Caki2 (cell line): ENCODE measurements at regions not wholly inside any gene's neighbourhood (a gene's known extent, or its start where the extent isn't known, plus 50 kb on each side); places are given as distances from the start of the nearest gene placed in this dataset.
"Not testable (repeated sequence)": the region's sequence is repeated elsewhere in the genome, so short reads cannot be mapped to it uniquely, and the experiment has no call there.

Source experiments
- DNase-seq: peaks from one replicate; pipeline ENCODE4 v3.0.0-alpha.2; 2015; ENCODE audit warnings: low read depth
- in situ Hi-C: cut with HindIII; loops from 2 replicates; pipeline ENCODE4 v1.10.0; 2016; ENCODE audit warnings: low sequenced_read_pairs, low pct_unique_long_range_greater_than_20kb, mixed read lengths

DNA sequence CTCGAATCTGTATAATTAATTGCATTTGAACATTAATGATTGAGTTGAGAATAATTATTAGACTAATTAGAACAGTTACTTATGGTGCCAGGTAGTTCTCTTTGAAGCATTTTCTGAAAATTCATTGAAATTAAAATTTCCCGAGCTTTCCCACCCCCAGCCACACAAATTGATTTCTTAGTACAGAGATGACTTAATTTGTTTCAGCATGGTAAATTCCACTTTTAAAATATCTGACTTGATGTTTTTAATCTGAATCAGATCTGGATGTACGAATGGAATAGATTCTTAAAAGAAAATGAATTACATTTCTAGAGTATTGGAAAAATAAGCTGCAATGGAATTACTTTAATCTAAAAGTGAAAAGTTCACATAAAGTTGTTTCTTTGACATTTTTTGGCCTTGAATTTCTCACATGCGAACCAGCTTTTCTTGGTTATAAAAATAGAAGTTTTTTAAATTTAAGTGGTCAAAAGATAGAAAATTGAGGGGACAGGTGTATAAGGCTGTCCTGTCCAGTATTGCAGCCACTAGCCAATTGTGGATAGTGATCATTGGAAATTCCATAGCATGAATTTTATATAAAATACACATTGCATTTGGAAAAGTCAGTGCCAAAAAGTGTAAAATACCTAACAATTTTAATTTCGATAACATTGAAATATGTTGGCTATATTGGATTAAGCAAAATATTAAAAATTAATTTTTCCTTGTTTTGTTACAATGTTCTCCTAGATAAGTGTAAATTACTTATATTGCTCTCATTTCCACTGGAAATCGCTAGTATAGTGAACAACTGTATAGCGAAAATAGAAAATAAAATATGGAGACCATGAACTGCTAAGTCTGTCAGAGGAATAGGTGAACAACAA lies 102.9 kb downstream of the OR2B2 start:
- in situ Hi-C loops: no loop called here
- DNase-seq: no peak

DNA sequence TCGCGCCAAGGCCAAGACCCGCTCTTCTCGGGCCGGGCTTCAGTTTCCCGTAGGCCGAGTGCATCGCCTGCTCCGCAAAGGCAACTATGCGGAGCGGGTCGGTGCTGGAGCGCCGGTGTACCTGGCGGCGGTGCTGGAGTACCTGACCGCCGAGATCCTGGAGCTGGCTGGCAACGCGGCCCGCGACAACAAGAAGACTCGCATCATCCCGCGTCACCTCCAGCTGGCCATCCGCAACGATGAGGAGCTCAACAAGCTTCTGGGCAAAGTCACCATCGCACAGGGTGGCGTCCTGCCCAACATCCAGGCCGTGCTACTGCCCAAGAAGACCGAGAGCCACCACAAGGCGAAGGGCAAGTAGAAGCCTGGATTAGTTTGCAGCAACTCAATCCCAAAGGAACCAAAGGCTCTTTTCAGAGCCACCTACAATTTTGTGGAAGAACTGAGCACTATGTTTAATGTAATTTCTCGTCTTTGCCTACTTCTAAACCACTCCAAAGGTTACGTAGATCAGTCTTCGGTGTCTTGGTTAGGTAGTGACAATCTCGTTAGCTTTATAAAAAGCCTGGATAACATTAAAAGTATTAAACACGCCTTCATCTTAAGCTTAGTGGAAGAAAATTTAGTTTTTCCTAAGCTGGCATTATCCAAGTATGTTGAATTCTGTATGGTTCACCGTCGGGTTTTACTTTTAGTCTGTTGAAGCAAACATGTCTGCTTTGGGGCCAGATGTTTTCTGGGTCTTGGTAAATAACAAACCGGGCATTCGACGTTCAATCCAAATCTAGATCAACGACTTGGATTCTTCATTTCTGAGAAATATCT lies 103.7 kb downstream of the OR2B2 start:
- in situ Hi-C loops: not testable (repeated sequence)
- peak; percentile 67 for DNase-seq

DNA sequence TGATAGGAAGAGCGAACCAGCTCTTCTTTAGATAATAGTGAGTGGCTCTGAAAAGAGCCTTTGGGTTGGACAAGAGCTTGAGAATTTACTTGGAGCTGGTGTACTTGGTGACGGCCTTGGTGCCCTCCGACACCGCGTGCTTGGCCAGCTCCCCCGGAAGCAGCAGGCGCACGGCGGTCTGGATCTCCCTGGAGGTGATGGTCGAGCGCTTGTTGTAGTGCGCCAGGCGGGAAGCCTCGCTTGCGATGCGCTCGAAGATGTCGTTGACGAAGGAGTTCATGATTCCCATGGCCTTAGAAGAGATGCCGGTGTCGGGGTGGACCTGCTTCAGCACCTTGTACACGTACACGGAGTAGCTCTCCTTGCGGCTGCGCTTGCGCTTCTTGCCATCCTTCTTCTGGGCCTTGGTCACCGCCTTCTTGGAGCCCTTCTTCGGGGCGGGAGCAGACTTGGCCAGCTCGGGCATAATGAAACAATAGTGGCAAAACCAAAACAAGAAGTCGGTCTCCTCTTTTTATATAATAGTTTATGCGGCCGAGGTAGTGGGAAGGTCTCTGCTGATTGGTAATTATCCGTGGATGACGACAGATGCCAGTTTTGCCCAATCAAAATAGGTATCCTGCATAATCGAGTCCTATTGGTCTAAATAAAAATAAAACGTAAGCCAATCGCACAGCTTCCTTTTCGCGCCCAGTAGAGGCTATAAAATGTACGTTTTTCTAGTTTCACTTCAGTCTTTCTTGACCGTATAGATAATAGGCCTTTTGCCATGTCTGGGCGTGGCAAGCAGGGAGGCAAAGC lies 104.6 kb downstream of the OR2B2 start:
- in situ Hi-C loops: not testable (repeated sequence)
- peak; percentile 99 for DNase-seq

GRCh38 chr6:27806981-27807440 lies 105.2 kb downstream of the OR2B2 start:
- in situ Hi-C loops: no loop called here
- DNase-seq: peak; percentile 74

DNA sequence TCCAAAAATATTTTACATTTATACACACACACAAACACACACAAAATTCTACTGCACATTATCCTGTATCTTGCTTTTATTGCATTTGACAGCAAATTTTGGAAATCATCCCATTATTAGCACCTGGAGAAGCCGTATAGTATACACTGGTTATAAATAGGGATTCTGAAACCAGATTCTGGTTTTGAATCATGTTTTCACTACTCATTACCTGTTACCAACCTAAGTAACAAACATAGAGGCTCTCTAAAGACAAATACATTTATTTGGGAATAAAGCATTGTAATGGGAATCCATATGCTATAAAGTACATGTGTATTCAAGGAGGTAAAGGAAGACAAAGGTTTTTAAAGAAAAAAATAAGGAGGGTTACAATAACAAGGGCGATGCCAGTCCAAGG lies 106.8 kb downstream of the OR2B2 start:
- in situ Hi-C loops: no loop called here
- no peak for DNase-seq

DNA sequence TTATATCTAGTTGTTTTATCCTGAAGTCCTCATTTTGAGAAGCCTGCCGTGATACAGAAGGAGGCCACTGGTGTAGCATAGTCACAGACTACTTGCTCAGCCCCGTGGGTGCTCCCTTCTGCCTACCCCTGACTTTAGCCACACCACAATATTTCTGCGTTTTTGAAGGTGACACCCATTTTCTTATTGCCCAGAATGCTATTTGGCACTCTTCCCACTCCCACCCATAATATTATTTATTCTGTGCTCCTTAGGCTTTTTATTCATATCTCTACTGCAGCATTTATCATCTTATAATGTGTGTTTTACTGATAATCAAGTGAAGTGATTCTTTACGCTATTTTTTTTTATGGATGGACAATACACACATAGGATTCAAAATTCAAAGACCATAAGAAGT lies 107.3 kb downstream of the OR2B2 start:
- no peak for DNase-seq
- in situ Hi-C loops: no loop called here

- DNase-seq: no peak
- in situ Hi-C loops: no loop called here
Observed at GRCh38 chr6:27800731-27801373, 111.3 kb downstream of the OR2B2 start.

- no peak for DNase-seq
- in situ Hi-C loops: no loop called here
Observed at GRCh38 chr6:27797960-27798359, 114.2 kb downstream of the OR2B2 start.

DNA sequence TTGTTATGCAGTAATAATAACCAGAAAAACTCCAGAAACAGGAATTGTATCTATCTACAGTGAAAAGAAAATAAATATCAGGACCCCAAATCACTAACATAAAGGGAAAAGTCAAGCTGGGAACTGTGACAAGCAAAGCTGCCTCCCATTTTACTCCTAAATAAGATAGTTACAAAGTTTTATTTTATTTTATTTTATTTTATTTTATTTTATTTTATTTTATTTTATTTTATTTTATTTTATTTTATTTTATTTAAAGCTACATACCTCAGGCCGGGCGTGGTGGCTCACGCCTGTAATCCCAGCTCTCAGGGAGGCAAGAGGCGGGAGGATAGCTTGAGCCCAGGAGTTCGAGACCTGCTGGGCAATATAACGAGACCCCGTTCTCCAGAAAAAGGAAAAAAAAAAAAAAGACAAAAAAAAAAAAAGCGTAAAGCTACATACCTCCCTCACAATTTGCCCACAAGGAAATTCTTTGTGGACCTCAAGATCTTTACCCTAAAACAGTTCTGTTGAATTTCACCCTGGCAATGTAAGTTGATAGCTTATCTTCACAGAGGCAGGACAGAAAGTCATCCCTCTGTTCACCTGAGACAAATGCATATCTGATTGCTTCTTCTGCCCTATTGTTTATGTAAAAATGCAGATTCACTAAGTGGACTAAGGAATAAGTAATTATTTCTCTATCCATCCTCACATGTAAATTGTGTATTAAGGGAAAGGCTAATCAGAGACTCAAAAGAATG lies 115.3 kb downstream of the OR2B2 start:
- in situ Hi-C loops, DNase-seq: not testable (repeated sequence)

DNA sequence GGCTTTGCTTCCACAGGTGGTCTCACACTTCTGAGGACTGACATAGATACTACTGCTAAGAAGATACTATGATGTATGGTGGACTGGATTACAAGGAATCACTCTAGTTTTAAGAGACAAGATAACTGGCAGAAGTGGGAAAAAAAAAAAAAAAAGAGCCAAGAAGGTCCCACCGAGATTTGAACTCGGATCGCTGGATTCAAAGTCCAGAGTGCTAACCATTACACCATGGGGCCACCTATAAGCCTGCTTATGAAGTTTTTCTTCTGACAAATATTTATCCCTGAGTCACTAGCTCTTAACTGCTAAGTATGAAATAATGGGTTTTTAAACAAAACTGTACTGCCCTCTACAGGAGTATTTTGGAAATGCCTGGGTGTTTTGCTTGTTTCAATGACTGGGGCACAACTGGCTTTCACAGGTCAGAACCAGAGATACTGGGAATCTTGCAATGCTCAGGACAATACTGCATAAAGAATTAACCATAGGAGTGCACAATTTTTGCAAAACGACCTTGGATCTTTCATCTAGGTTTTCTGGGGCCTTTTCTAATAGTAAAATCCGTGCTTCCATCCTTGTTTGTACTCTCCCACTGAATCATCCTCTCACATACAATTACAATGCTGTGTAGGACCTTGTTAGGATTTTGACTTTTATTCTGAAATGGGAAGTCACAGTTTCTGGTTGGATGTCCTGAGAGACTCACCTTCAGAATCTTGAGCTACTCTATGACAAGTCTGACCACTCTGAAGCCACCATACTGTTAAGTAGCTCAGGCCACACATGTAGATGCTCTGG lies 116.3 kb downstream of the OR2B2 start:
- in situ Hi-C loops: no loop called here
- DNase-seq: peak; percentile 90

- in situ Hi-C loops: no loop called here
- DNase-seq: peak; percentile 85
Observed at GRCh38 chr6:27791182-27791943, 120.8 kb downstream of the OR2B2 start.

- DNase-seq, in situ Hi-C loops: not testable (repeated sequence)
Observed at GRCh38 chr6:27788376-27788775, 123.8 kb downstream of the OR2B2 start.

- in situ Hi-C loops: no loop called here
- no peak for DNase-seq
Observed at GRCh38 chr6:27786048-27786447, 126.1 kb downstream of the OR2B2 start.

DNA sequence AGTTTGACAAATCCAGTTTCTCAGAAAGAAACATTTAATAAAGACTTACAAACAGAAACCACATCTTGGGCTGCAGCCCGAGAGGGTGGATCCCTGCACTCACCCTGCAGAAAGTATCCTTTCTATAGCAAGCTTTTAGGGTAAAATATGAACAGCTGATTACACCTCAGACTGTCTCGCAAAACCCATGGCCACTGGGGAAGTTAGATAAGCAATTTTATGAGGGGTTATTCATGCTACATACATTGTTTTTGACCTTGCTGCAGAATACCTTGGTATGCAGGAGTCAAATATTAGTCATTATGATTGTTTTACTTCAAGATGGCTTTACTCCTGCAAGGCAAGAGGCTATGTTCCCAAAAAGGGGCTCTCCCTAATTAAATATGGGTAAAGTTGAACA lies 126.9 kb downstream of the OR2B2 start:
- no peak for DNase-seq
- in situ Hi-C loops: no loop called here

GRCh38 chr6:27782748-27783147 lies 129.4 kb downstream of the OR2B2 start:
- in situ Hi-C loops: no loop called here
- no peak for DNase-seq
